Mammary epithelial cell (primary cell): ENCODE measurements at regions not wholly inside any gene's neighbourhood (a gene's known extent, or its start where the extent isn't known, plus 50 kb on each side); places are given as distances from the start of the nearest gene placed in this dataset.

ENCODE experiments used
- CTCF ChIP-seq, 2 donors: IDR thresholded peaks in 1 of 2; conservative IDR thresholded peaks in 1 of 2; 2 replicates each; pipeline ENCODE4 v1.5.1; 2011 to 2012; ENCODE audit warnings: inconsistent platforms in 2 of 2, low read length in 2 of 2, mild to moderate bottlenecking in 2 of 2, control low read depth in 1 of 2, low read depth in 1 of 2; ENCODE audit not compliant: insufficient read depth in 1 of 2; ENCODE audit errors: extremely low read depth in 1 of 2
- EZH2 ChIP-seq: IDR thresholded peaks from 2 replicates; pipeline ENCODE4 v1.6.1; 2012; ENCODE audit warnings: low read length, inconsistent platforms, borderline replicate concordance

GRCh38 chr2:156933645-156934225, 323.8 kb upstream of the GALNT5 start:
- TF ChIP-seq CTCF (conservative IDR thresholded peaks at IDR 0.05 in 1 of 2, IDR thresholded peaks at IDR 0.05 in 1 of 2; ENCODE audit: extremely low read depth in 1 of 2, insufficient read depth in 1 of 2, low read depth in 1 of 2, low read length in 2 of 2) = no peak
- no peak for TF ChIP-seq EZH2
